NCI-H2196 (cell line): ENCODE measurements at regions not wholly inside any gene's neighbourhood (a gene's known extent, or its start where the extent isn't known, plus 50 kb on each side); places are given as distances from the start of the nearest gene placed in this dataset.
"Not testable (repeated sequence)": the region's sequence is repeated elsewhere in the genome, so short reads cannot be mapped to it uniquely, and the experiment has no call there.

ENCODE experiments used
- DNase-seq: peaks from one replicate; lab custom pipeline; 2025; ENCODE audit not compliant: unreplicated experiment; lab: John Stamatoyannopoulos, UW

DNA sequence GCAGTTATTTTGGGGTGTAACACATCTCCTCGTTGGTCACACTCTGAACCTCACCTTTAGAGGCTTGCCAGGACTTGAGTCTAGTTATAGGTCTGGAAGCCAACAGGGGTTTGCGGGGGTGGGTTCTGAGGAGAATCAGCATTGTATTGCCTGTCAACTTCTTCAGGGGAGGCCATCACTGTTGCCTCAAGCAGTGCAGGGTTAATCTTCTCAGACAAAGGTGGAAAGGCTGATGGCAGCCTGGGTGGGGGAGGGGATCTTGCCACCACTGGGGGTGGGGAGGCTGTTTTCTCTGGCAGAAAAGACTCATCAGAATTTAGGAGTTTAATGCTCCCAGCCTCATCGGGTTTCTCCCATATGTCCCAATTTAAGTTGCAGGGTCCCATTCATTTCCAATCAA lies 387.8 kb downstream of the PRR32 start:
- DNase-seq: no peak

DNA sequence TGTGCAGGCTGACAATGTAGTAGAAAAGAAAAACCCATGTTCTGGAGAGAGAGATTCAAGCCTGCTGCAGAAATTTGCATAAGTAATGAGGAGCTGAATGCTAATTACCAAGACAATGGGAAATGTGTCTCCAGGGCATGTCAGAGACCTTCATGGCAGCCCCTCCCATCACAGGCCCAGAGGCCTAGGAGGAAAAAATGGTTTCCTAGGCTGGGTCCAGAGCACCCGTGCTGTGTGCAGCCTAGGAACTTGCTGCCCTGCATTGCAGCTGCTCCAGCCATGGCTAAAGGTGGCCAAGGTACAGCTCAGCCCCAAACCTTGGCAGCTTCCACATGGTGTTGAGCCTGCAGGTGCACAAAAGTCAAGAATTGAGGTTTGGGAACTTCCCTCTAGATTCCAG lies 402.3 kb downstream of the PRR32 start:
- not testable (repeated sequence) for DNase-seq

DNA sequence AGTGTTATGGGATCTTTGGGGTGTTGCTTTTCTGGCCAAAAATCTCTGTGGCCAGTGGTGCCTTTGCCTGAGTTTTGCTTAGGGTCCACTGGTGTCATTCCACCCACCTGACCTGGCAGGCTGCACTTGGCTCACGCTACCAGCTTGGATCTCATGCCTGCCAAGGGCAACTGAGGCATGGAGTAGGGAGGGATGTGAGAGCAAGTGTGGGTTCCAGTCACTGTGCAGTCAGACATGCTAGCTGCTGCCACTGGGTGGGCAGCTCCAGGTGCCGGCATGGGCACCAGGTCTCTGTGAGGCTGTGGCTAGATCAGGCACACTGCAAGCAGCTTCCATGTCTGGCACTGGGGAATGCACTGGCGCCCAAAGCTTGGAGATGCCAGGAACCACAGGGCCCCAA lies 424.1 kb downstream of the PRR32 start:
- DNase-seq: no peak

GRCh38 chrX:127259742-127260141 lies 440.2 kb downstream of the PRR32 start:
- DNase-seq: no peak

DNA sequence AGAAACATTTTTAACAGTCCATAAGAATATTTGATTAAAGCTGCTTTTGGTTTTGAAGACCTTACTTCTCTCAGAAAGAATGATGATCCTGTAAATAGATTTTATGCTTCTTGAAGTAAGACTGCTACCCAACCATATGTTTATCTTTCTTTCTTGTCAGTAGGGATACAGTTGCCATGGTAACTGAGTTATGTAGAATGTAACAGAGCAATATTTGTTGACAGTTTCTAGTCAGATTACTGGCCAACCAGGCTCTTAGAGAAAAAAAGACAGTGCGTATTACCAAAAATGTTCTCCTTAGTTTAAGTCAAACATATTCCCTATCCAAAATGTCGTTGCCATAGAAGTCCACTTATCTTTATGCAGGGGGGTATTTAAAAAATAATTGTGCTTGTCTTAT lies 456.8 kb downstream of the PRR32 start:
- no peak for DNase-seq

DNA sequence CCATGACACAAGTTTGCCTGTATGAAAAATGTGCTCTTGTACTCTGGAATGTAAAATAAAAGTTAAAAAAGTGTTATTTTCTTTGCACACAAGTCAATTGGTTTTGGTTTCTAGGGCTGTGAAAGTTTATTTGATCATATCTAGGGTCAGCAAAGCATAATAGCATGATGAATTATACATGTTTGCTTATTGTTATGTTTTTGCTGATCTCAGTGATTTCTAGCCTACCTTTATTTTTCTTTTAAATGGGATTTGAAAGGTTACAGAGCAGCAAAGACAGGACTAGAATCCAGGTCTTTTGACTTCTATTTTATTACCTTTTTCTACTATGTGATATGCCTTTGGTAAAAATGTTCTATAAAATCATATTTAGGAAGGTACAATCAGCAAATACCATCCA lies 481.0 kb downstream of the PRR32 start:
- DNase-seq: no peak

DNA sequence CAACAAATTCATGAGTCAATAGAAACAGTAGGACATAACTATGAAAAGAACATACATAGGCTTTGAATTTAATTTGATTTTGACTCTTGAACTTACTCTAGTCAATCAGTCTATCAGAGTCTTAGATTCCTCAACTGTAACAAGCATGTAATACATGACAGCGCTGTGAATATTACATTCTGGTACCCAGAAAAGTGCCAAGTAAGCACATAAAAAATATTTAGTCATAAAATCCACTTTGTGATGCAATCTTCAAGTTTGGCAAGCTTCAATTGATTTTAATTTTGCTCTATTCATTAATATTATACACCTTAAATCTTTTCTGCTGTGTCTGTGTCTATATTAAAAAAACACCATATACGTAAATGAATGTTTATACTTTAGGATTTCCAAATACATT lies 483.3 kb downstream of the PRR32 start:
- no peak for DNase-seq

DNA sequence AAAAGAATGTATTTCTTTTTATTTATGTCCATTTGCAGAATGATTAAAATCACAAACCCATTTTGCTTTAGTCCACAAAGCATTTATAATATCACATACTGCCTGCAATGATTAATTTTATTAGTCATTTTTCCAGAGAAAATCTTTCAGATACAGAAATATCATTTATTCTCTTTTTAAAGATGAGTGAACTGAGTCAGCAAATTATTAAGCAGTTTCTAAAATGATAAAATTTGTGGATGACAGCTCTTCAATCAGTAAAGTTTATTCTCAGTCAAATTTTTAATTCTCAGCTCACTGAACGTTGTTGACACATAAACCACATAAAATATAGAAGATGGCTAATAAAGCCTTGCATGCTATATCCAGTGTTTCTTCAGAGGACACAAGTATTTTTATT lies 485.5 kb downstream of the PRR32 start:
- no peak for DNase-seq

- no peak for DNase-seq
These were observed 486.7 kb downstream of the PRR32 start for GRCh38 chrX:127306262-127306661.

GRCh38 chrX:127313635-127314034 lies 494.1 kb downstream of the PRR32 start:
- DNase-seq: no peak

GRCh38 chrX:127317159-127317558 lies 497.6 kb downstream of the PRR32 start:
- no peak for DNase-seq

GRCh38 chrX:127324128-127324527 lies 504.6 kb downstream of the PRR32 start:
- DNase-seq: no peak
